ENCODE measurements at regions not wholly inside any gene's neighbourhood (a gene's known extent, or its start where the extent isn't known, plus 50 kb on each side); places are given as distances from the start of the nearest gene placed in this dataset.

GRCh38 chr13:22092791-22093560 lies 422.1 kb downstream of the FGF9 start:
- DNase-seq (ENCODE audit: low read depth), result peak; percentile 32

GRCh38 chr13:22095794-22096193 lies 424.9 kb downstream of the FGF9 start:
- no peak for DNase-seq (ENCODE audit: low read depth)

- no peak for DNase-seq (ENCODE audit: low read depth)
Measured at GRCh38 chr13:22099585-22099984, 428.7 kb downstream of the FGF9 start.

GRCh38 chr13:22102271-22102670 lies 431.4 kb downstream of the FGF9 start:
- DNase-seq (ENCODE audit: low read depth), result no peak

GRCh38 chr13:22103046-22104027 lies 432.5 kb downstream of the FGF9 start:
- DNase-seq (ENCODE audit: low read depth), result no peak

- no peak for DNase-seq (ENCODE audit: low read depth)
Measured at GRCh38 chr13:22106058-22106457, 435.2 kb downstream of the FGF9 start.

GRCh38 chr13:22107549-22107948 lies 436.7 kb downstream of the FGF9 start:
- no peak for DNase-seq (ENCODE audit: low read depth)

GRCh38 chr13:22108283-22108942 lies 437.5 kb downstream of the FGF9 start:
- peak; percentile 24 for DNase-seq (ENCODE audit: low read depth)

- no peak for DNase-seq (ENCODE audit: low read depth)
Measured at GRCh38 chr13:22108979-22109378, 438.1 kb downstream of the FGF9 start.

- DNase-seq (ENCODE audit: low read depth), result no peak
Measured at GRCh38 chr13:22110368-22110767, 439.5 kb downstream of the FGF9 start.

GRCh38 chr13:22111152-22111783 lies 440.4 kb downstream of the FGF9 start:
- no peak for DNase-seq (ENCODE audit: low read depth)

GRCh38 chr13:22111961-22112360 lies 441.1 kb downstream of the FGF9 start:
- no peak for DNase-seq (ENCODE audit: low read depth)

GRCh38 chr13:22112956-22113745 lies 442.3 kb downstream of the FGF9 start:
- no peak for DNase-seq (ENCODE audit: low read depth)

- DNase-seq (ENCODE audit: low read depth), result no peak
Measured at GRCh38 chr13:22114630-22115311, 443.9 kb downstream of the FGF9 start.

- no peak for DNase-seq (ENCODE audit: low read depth)
Measured at GRCh38 chr13:22118158-22118557, 447.3 kb downstream of the FGF9 start.

GRCh38 chr13:22120646-22121045 lies 449.8 kb downstream of the FGF9 start:
- no peak for DNase-seq (ENCODE audit: low read depth)

- DNase-seq (ENCODE audit: low read depth), result no peak
Measured at GRCh38 chr13:22121146-22121739, 450.4 kb downstream of the FGF9 start.

GRCh38 chr13:22126433-22127021 lies 455.7 kb downstream of the FGF9 start:
- DNase-seq (ENCODE audit: low read depth), result no peak

GRCh38 chr13:22127277-22128164 lies 456.6 kb downstream of the FGF9 start:
- DNase-seq (ENCODE audit: low read depth), result no peak

All from GM04504 (cell line).